Hindlimb muscle (tissue), 1 donor: ENCODE measurements at regions not wholly inside any gene's neighbourhood (a gene's known extent, or its start where the extent isn't known, plus 50 kb on each side); places are given as distances from the start of the nearest gene placed in this dataset.

Experiments used
- DNase-seq: peaks from one replicate; pipeline ENCODE4 v3.0.0-alpha.2; 2013

DNA sequence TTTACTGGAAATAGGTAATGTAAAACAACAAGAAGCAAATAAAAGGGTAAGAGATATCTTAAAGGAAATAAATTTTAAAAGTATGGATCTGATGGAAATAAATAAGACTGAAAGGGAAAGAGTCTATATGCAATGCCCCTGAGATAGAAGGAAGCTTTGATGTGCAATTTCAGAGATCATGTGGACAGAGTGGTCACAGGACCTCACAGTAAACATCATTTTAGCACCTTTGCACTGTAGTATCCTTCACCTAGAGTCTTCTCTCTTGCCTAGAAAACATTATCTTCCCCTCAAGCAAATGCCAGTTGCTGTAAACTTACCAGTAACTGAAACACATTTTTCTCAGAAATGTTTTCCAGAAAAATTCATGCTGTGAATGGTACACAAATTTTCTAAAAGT lies 1621.3 kb upstream of the TMEFF2 start:
- no peak for DNase-seq

DNA sequence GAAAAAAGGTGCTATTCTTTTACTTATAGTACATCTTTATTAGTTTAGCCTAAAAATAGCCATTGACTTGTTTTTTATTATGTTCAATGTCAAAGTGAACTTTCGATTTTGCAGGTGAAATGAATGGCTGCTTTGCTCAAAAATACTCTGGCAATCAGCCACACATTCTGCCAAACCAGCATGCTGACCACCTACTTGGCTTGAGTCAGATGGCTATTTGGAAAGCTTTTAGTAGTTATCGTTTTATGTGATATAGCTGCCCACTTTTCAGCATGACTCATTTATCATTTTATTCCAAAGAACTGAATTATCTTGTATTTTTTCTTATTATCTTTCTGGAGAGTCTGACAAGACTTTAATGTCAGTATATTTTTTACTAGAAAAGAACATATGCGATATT lies 1615.8 kb upstream of the TMEFF2 start:
- no peak for DNase-seq

DNA sequence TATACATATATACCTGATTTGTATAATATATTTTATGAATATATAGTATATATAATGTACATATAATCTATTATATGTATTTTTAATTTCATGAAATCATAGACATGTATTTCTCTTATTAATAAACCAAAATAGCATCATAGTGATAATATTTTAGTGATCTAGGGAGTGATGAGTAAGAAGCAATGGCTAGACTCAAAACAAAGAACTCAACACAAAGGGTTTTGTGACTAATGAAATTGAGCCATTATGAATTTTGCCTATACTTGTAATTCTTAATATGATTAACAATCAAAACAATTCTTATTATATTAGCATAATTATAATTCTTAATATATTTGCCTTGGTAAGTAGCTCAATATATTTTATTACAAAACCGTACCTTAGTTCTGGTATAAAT lies 1614.1 kb upstream of the TMEFF2 start:
- no peak for DNase-seq

DNA sequence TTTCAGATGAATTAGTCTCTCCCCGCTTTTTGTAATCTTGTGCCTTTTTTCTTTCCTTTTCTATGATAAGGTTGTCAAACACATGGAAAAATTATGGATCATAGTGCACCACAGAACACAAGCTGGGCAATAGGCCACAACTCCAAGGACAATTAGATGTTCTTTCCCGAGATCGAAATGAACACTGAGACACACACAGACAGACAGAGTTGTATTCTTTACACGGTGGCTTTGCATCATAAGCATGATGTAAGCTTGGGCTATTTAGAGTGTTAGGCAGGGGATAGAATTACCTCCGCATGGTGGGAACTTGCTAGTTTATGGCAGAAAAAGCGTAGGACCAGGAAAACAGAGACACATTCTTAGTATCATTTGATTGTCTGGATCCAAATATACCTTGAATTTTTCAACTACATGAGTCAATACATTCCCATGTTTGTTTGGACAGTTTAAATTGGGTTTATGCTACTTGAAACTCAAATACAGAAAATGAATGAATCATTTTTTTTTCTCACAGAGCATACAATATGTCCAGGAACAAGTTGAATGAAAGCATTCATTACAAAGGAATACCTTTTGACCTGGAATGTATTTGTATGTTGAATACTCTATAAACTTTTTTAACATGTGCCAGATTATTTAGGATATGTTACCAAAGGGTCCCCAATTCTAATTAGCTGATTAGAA lies 1611.5 kb upstream of the TMEFF2 start:
- no peak for DNase-seq

DNA sequence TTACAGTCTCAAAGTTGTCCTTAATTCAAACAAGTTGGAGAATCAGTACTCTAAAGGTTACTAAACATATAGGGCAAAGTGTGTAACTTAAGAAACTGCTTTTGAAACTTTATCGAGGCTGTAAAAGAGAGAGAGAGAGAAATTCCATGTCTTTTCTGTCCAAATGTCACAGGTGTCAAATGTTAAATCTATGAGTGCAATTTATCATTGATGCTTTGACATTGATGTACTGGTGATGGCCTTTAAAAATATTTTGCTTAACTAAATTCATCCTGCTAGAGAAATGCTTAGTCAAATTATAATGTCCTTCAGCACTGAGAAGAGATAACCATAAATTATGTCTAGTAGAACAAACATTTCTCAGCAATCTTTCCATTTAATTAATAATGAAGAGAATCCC lies 1602.1 kb upstream of the TMEFF2 start:
- DNase-seq: no peak

DNA sequence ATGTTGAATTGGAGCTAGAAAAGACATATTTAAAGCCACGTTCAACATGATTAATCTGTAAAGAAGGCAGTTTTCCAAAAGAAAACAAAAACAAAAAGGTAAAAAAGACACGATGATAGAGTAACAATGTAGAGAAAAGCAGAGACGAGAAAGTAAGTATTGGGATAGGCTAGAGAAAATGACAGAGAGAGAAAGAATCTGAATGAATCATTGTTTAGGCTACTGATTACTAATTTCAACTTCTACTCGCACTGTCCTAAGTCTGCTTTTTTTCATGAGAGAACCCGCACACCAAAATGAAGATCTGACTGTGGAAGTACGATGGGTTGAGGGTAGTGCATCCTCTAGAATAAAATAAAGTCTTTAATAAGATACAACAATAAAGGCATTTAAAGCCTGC lies 1599.2 kb upstream of the TMEFF2 start:
- DNase-seq: no peak

DNA sequence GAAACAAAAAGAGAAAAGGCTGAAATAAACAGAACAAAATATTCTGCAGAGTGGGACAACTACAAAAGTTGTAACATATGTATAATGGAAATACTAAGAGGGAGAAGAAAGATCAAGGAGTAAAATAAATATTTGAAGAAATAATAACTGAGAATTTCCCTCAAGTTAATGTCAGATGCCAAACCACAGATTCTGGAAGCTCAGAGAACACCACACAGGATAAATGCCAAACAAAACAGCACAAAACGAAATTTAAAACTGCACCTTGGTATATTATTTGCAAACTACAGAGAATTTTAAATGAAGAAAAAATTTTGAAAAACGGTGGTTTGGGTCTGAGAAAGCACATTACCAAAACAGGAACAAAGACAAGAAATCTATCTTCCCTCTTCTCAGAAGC lies 1588.9 kb upstream of the TMEFF2 start:
- no peak for DNase-seq

DNA sequence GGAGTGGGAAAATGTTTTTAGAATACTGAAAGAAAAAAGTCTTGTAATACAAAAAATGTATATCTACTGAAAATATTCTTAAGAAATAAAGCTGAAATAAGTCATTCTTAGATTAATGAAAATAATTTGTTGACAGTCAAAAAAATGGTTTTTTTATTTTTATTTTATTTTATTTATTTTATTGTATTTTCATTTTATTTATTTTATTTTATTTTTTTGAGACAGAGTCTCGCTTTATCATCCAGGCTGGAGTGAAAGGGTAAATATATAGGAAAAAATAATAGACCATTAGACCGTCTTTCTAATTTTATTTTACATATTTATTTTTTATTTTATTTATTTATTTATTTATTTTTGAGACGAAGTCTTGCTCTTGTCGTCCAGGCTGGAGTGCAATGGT lies 1583.6 kb upstream of the TMEFF2 start:
- no peak for DNase-seq

DNA sequence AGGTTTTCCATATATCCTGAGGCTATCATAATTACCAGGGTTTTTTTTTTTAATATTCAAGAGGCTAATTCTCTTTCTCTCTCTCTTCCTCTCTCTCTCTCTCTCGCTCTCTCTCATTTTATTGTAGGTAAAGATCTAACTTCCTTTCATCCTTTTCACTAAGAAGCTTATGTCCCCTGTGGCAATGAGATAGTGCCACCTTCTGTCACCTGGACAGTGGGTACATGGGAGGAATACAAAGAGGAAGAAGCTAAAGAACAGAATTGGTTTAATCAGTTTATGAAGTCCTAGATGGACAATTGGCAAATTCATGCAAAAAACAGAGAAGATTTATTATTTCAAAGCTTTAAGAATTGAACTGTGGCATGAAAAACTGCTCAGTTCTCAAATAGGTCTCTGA lies 1582.3 kb upstream of the TMEFF2 start:
- no peak for DNase-seq

DNA sequence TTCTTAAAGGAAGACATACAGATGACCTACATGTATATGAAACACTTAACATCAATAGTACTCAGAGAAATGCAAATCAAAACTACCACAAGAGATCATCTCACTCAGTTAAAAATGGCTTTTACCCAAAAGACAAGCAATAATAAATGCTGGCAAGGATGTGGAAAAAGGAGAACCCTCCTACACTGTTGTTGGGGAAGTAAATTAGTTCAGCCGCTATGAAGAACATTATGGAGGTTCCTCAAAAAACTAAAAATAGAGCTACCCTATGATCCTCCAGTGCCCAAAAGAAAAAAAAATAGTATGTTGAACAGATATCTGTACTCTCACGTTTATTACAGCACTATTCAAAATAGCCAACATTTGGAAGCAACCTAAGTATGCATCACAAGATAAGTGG lies 1579.4 kb upstream of the TMEFF2 start:
- no peak for DNase-seq

DNA sequence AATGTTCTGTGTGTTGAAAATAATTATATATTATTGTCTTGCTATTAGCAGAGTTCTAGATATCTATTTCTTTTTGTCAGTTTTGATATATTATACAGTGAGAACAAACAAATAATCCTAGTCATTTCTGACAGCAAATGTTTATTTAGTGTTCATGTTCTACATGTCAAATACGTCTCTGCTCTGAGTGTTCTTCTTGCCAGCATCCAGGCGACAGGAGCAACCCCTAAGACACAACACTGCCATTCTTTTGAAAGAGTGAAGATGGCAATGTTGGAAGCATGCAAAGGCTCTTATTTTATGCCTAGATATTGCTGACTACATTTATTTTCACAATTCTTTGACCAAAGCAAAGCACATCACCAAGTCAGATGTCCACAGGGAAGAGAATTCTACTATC lies 1556.6 kb upstream of the TMEFF2 start:
- DNase-seq: no peak

DNA sequence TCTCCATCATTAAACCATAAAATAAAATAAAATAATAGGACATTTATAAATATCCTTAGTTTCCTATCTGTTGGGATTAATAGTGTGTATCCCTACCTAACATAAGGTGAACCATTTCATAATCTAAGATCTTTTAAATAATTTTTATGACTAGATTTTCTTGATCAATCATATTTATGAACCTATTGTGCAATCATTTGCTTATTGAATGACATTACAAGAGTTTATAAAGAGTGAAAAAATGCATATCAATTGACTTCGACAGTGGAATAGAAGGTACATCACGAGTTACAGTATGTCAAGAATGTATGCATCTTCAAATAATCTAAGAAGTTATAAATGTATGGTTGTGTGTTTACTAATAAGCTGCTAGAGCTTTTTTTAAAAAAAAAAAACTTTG lies 1554.8 kb upstream of the TMEFF2 start:
- DNase-seq: no peak

DNA sequence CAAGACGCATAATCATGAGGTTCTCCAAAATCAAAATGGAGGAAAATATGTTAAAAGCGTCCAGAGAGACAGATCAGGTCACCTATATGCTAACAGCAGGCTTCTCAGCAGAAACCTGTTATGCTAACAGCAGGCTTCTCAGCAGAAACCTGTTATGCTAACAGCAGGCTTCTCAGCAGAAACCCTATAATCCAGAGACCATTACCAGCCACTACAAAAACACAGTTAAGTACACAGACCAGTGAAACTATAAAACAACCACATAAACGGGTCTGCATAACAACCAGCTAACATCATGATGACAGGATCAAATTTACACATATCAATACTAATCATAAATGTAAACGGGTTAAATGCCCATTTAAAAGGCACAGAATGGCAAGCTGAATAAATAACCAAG lies 1548.4 kb upstream of the TMEFF2 start:
- DNase-seq: no peak

DNA sequence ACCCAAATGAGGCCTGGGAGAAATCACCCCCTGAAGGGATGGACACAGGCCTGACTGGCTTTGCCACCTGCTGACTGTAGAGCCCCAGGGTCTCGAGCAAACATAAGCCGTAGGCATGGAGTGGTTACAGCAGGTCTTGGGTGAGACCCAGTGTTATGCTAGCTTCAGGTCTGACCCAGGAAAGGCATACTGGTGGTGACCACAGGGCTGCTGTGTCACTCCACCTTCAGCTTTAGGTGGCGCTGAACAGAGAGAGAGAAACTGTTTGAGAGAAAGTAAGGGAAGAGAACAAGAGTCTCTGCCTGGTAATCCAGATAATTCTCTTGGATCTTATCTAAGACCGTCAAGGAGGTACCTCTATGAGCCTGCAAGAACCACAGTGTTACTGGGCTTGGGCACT lies 1544.2 kb upstream of the TMEFF2 start:
- DNase-seq: no peak

DNA sequence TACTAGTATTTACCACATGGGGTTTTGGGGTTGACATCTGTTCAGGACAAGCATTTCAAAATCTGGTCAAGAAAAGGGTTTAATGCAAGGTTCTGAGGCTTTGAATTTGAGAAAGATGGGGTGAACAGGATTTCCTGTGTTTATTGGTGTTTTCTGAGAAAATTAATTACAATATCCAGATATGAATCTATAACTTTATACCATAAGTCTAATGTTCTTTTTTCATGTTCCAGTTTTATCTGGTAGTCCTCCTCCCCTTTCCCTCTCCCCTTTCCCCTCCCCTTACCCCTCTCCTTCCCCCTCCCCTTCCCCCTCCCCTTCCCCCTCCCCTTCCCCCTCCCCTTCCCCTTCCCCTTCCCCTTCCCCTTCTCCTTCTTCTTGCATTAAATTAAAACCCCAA lies 1518.2 kb upstream of the TMEFF2 start:
- no peak for DNase-seq

DNA sequence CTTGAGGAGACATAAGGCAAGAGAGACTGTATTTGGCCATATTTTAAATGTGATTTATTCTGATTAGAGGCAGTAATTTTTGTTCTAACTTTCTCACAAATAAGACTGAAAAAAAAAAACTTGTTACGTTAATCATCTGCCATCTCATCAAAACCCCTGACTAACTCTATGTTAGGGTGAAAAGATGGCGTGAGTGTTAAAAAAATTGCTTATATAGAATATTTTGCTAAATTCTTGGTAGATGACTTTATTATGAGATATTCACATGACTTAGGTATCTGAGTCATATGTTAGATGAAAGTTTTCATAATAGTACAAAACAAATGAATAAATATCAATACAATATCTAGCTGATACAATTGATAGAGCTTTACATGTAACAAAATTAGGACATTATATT lies 1508.7 kb upstream of the TMEFF2 start:
- DNase-seq: no peak

DNA sequence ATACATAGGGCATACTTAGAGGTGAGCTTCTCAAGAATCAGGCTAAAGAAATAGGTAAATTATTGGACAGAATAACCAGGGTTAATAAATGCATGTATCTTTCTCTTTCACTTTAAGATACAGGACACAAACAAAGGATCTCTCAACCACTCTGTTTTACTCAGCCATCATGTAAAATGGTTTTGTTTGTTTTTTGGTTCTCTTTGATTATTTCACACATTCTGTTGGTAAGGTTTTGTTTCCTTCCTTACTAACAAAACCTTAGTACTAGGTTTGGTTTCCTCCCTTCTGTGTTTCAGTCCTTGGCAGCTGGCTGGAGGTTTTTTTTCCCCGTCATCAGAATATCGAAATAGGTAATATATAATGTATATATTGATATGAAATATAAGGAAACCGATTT lies 1506.8 kb upstream of the TMEFF2 start:
- DNase-seq: no peak

DNA sequence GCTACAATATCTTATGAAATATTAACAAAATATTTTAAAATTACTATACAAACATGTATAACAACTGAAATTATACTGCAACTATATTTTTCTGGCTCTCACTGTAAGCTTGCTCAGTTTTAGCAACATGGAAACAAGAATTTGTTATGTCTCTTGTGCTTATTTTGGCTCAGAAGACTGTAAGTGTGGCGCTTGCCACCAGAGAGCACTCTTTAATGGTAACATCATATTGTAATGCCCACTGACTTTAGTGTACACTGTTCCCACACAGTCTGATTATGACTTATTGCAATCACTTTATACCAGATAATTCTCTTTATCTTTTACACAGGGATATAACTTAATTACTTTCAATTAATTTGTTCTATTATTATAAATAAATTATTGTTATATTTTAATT lies 1500.6 kb upstream of the TMEFF2 start:
- DNase-seq: no peak

DNA sequence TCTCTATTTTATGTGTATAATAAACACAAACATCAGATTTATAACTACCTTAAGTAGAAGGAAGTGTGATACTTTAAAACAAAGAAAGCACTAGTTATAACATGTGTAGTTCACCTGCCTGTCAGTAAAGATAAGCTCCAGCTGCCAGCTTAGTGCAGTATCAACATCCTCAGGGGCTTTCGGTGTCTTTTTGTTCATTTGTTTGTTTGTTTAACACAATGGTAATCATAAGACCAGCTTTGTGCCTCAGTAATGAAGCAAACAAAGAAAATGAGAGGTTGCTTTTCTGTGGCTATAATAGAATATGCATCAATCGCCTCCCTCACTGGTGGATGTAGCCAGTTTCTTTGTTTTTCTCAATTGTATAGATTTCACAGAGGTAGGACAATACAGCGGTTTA lies 1499.0 kb upstream of the TMEFF2 start:
- no peak for DNase-seq

DNA sequence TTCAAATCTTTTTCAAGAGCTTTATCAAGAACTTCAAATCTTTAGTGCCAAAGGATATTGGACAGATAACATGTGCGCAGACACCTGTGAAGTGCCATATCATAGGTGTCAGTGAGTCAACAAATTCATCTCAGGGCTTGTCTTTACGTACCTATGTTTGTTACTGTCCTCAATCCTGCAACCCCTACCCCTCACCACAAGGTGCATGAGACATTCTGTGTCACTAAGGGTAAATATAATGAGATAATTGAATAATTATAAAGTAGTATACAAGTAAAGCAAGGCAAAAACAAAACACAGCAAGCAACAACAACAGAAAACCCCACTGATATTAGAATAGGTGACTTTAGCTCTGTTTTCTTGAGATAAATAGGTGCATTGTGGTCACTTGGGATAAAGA lies 1495.8 kb upstream of the TMEFF2 start:
- no peak for DNase-seq

DNA sequence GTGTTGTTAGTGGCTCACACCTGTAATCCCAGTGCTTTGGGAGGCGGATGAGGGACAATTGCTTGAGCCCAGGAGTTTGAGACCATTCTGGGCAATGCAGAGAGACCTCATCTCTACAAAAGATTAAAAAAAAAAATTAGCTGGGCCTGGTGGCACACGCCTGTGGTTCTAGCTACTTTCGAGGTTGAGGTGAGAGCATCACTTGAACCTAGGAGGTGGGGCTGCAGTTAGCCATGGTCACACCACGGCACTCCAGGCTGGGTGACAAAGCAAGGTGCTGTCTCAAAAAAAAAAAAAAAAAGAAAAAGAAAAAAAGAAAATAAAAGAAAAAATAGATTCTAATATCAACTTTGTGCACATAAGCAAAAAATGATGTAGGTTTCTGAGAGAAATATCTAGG lies 1492.5 kb upstream of the TMEFF2 start:
- no peak for DNase-seq

DNA sequence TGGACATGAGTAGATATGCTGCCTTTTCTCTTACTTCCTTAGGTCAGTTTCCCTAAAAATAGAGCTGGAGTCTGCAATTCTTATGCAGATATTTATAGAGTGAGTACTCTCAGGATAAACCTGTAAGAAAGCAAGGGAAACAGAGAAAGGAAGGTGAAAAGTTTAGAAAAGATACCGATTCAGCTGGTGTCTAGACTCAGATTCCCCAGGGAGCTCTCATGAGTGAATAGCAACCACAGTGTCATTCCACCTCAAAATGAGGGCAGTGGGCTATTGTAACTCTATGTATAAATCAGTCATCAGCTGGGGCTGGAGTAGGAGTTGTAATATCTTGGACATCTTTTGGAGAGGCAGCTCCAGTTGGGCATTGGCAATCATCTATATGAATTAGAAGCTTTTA lies 1485.1 kb upstream of the TMEFF2 start:
- no peak for DNase-seq

DNA sequence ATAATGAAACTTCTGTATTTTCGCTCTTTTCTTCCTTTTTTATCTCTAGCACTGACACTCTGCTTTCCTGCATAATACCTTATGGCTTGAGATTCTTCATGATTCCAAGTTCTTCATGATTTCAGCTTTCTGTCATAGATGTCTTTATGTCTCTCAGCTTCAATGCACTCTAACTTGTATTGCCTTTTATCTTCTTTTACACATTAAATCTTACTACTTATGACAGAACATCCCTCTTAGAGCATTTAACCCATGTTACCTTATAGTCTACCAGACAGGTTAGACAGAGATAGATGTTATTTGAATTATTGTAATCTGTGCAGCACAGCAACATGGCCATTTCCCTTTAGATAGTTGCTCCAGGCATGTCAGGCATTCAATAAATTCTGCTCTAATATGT lies 1475.7 kb upstream of the TMEFF2 start:
- no peak for DNase-seq

DNA sequence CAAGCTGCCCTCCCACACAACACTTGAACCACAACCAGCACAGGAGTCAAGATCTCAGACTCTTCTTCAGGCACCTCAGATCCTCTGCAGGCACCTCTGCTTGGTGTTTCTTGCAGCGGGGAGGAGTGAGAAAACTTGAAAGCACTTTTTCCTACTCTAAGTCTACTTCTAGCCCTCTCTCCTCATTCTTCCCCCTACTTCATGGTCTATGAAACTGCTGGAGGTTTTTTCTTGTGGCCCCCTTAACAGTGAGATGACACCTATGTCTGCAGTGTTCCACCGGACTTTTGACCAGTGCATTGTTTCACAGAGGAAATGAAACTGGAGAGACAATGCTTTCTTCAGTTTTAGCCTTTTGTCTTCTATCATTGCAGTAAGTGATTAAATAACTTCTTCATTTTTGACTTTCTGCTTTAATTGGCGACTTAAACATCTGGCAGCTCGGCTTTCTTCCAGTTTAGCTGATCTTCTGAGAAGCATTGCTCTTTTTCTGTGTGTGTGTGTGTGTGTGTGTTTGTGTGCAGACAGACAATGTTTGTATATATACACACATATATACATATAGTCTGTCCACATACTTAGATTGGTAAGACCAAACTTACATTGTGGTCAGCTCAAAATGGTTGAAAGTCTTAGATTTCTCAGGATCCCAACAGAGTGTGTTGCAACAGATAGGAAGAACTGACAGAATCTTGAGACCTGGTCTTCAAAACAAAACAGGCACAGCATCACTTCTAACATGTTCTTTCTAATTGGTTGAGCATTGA lies 1474.0 kb upstream of the TMEFF2 start:
- no peak for DNase-seq

DNA sequence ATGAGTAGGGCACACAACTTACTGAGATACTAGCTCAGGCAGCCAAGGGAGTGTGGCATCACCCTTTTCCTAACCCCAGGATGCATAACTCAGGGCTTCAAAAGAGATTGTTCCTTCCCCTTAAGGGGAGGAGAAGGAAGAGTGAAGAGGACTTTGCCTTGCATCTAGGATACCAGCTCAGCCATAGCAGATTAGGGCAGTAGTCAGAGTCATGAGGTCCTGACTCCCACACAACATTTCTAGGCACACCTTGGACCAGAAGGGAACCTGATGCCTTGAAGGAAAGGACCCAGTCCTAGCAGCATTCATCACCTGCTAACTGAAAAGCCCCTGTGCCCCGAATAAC lies 1433.2 kb upstream of the TMEFF2 start:
- DNase-seq: no peak
